ENCODE measurements at regions not wholly inside any gene's neighbourhood (a gene's known extent, or its start where the extent isn't known, plus 50 kb on each side); places are given as distances from the start of the nearest gene placed in this dataset.
A peak's percentile ranks its signal among the peaks of the same experiment; 100 is the strongest.
"Not testable (repeated sequence)": the region's sequence is repeated elsewhere in the genome, so short reads cannot be mapped to it uniquely, and the experiment has no call there.

- DNase-seq = no peak
Observed at GRCh38 chr4:81814987-81815541, 343.4 kb upstream of the RASGEF1B start.

- DNase-seq = no peak
Observed at GRCh38 chr4:81811562-81812293, 340.0 kb upstream of the RASGEF1B start.

GRCh38 chr4:81808011-81808672 is 336.4 kb upstream of the RASGEF1B start:
- peak; percentile 37 for DNase-seq

GRCh38 chr4:81807386-81807785 is 335.7 kb upstream of the RASGEF1B start:
- DNase-seq = no peak

GRCh38 chr4:81806485-81806884 is 334.8 kb upstream of the RASGEF1B start:
- no peak for DNase-seq

GRCh38 chr4:81804849-81805248 is 333.1 kb upstream of the RASGEF1B start:
- DNase-seq = no peak

GRCh38 chr4:81802285-81802846 is 330.7 kb upstream of the RASGEF1B start:
- no peak for DNase-seq

- no peak for DNase-seq
Observed at GRCh38 chr4:81799371-81799770, 327.7 kb upstream of the RASGEF1B start.

- DNase-seq = no peak
Observed at GRCh38 chr4:81796790-81797528, 325.3 kb upstream of the RASGEF1B start.

GRCh38 chr4:81792521-81792920 is 320.8 kb upstream of the RASGEF1B start:
- no peak for DNase-seq

GRCh38 chr4:81790477-81790876 is 318.8 kb upstream of the RASGEF1B start:
- no peak for DNase-seq

- DNase-seq = no peak
Observed at GRCh38 chr4:81789741-81790399, 318.2 kb upstream of the RASGEF1B start.

GRCh38 chr4:81789158-81789557 is 317.5 kb upstream of the RASGEF1B start:
- no peak for DNase-seq

GRCh38 chr4:81786766-81787165 is 315.1 kb upstream of the RASGEF1B start:
- DNase-seq = no peak

GRCh38 chr4:81786063-81786763 is 314.5 kb upstream of the RASGEF1B start:
- no peak for DNase-seq

GRCh38 chr4:81785338-81785737 is 313.6 kb upstream of the RASGEF1B start:
- no peak for DNase-seq

- DNase-seq = no peak
Observed at GRCh38 chr4:81783558-81783957, 311.9 kb upstream of the RASGEF1B start.

GRCh38 chr4:81781799-81782198 is 310.1 kb upstream of the RASGEF1B start:
- DNase-seq = no peak

- not testable (repeated sequence) for DNase-seq
Observed at GRCh38 chr4:81777718-81778117, 306.0 kb upstream of the RASGEF1B start.

- DNase-seq = no peak
Observed at GRCh38 chr4:81776794-81777193, 305.1 kb upstream of the RASGEF1B start.

GRCh38 chr4:81773557-81773956 is 301.9 kb upstream of the RASGEF1B start:
- no peak for DNase-seq

Data from left kidney (tissue), 1 donor.